HG02885 (cell line): ENCODE measurements at regions not wholly inside any gene's neighbourhood (a gene's known extent, or its start where the extent isn't known, plus 50 kb on each side); places are given as distances from the start of the nearest gene placed in this dataset.

Experiments used
- ATAC-seq: cut with Tn5 transposase; IDR thresholded peaks from one replicate; pipeline ENCODE4 v1.9.1; 2021; ENCODE audit warnings: mild to moderate bottlenecking; ENCODE audit not compliant: unreplicated experiment, poor library complexity

GRCh38 chr9:91062281-91062680 is 260.7 kb downstream of the SYK start:
- ATAC-seq = no peak

- no peak for ATAC-seq
Observed at GRCh38 chr9:91063471-91063870, 261.9 kb downstream of the SYK start.

GRCh38 chr9:91065231-91066041 is 263.8 kb downstream of the SYK start:
- no peak for ATAC-seq

- ATAC-seq = no peak
Observed at GRCh38 chr9:91066042-91066415, 264.4 kb downstream of the SYK start.

GRCh38 chr9:91066856-91067255 is 265.2 kb downstream of the SYK start:
- ATAC-seq = no peak

- ATAC-seq = no peak
Observed at GRCh38 chr9:91067306-91067860, 265.8 kb downstream of the SYK start.

GRCh38 chr9:91071184-91071990 is 269.8 kb downstream of the SYK start:
- no peak for ATAC-seq

GRCh38 chr9:91073049-91073810 is 271.6 kb downstream of the SYK start:
- ATAC-seq = no peak

GRCh38 chr9:91073811-91074771 is 272.5 kb downstream of the SYK start:
- no peak for ATAC-seq

- no peak for ATAC-seq
Observed at GRCh38 chr9:91074866-91075265, 273.2 kb downstream of the SYK start.

GRCh38 chr9:91075279-91075678 is 273.7 kb downstream of the SYK start:
- no peak for ATAC-seq

- ATAC-seq = no peak
Observed at GRCh38 chr9:91077624-91078368, 276.2 kb downstream of the SYK start.

GRCh38 chr9:91078369-91078695 is 276.7 kb downstream of the SYK start:
- no peak for ATAC-seq

- ATAC-seq = no peak
Observed at GRCh38 chr9:91082731-91083130, 279.0 kb downstream of the AUH start.

GRCh38 chr9:91084896-91085516 is 276.7 kb downstream of the AUH start:
- no peak for ATAC-seq

GRCh38 chr9:91085517-91086291 is 276.0 kb downstream of the AUH start:
- no peak for ATAC-seq

GRCh38 chr9:91086657-91087461 is 274.9 kb downstream of the AUH start:
- no peak for ATAC-seq
